Endothelial cell of umbilical vein (primary cell): ENCODE measurements at regions not wholly inside any gene's neighbourhood (a gene's known extent, or its start where the extent isn't known, plus 50 kb on each side); places are given as distances from the start of the nearest gene placed in this dataset.

Experiments used
- BruUV-seq: library from RNA; stranded (reverse); fragments of 400-500 nt; replicated peaks from 2 replicates; lab custom pipeline; 2021; lab: Mats Ljungman, UMichigan
- CTCF ChIA-PET: fragments of 300-600, 350-600 bp; sonication (Branson Sonifier 250); formaldehyde crosslinking; loops from one replicate; lab custom pipeline; 2021; ENCODE audit warnings: antibody characterized with exemption, inconsistent platforms; lab: Charles Lee
- POLR2A ChIA-PET: fragments of 300-600, 350-600 bp; sonication (Branson Sonifier 250); formaldehyde crosslinking; loops from one replicate; lab custom pipeline; 2021; ENCODE audit warnings: antibody characterized with exemption, inconsistent platforms; lab: Charles Lee
- DNase-seq: peaks from one replicate; pipeline ENCODE4 v3.0.0-alpha.2; 2011; ENCODE audit warnings: low read depth, low spot score
- FAIRE-seq: peaks from 2 replicates; lab custom pipeline; 2011; peaks lifted over from hg19 to GRCh38; lab: Jason Lieb, UNC
- H2AFZ ChIP-seq: 2 replicates; pipeline ENCODE4 v1.6.0; 2012; ENCODE audit warnings: low read depth, low read length, control low read depth, inconsistent platforms
- H3K27ac ChIP-seq: 2 replicates; pipeline ENCODE4 v1.5.1; 2011; ENCODE audit warnings: low read depth, mild to moderate bottlenecking, control low read depth, low read length, moderate library complexity; ENCODE audit not compliant: insufficient read depth
- H3K27me3 ChIP-seq, 2 experiments: 2 replicates each; pipeline versions ENCODE4 v1.6.0 to v1.6.1; 2011; ENCODE audit warnings: low read length in 2 of 2, mixed read lengths in 1 of 2; ENCODE audit not compliant: control insufficient read depth in 2 of 2, insufficient read depth in 2 of 2
- H3K36me3 ChIP-seq, 2 experiments: 2 replicates in 1 of 2; 3 replicates in 1 of 2; pipeline ENCODE4 v1.5.1; 2011; ENCODE audit warnings: low read length in 2 of 2, mild to moderate bottlenecking in 1 of 2, moderate library complexity in 1 of 2; ENCODE audit not compliant: control insufficient read depth in 2 of 2, insufficient read depth in 2 of 2; ENCODE audit errors: extremely low read depth in 1 of 2
- H3K4me1 ChIP-seq: 3 replicates; pipeline ENCODE4 v1.5.1; 2011; ENCODE audit warnings: mild to moderate bottlenecking, low read length; ENCODE audit not compliant: control insufficient read depth, insufficient read depth; ENCODE audit errors: extremely low read depth
- H3K4me2 ChIP-seq: 2 replicates; pipeline ENCODE4 v1.6.1; 2011; ENCODE audit warnings: low read length, control low read depth, mixed read lengths; ENCODE audit not compliant: insufficient read depth
- H3K4me3 ChIP-seq, 3 experiments: fragments of 200-600 bp in 1 of 3; sonication (generic), shearing (Covaris generic) in 1 of 3; replicated peaks in 1 of 3; 2 replicates each; pipeline ENCODE4 v1.5.1; 2011 to 2016; ENCODE audit warnings: control low read depth in 3 of 3, low read length in 3 of 3, mild to moderate bottlenecking in 2 of 3, inconsistent platforms in 1 of 3, low read depth in 1 of 3, moderate library complexity in 1 of 3; ENCODE audit not compliant: insufficient read depth in 1 of 3
- H3K79me2 ChIP-seq: 2 replicates; pipeline ENCODE4 v1.6.0; 2012; ENCODE audit warnings: low read length, inconsistent platforms; ENCODE audit not compliant: control insufficient read depth, insufficient read depth
- H3K9ac ChIP-seq: replicated peaks from 2 replicates; pipeline ENCODE3; 2011; ENCODE audit warnings: low read length, control low read depth; ENCODE audit not compliant: insufficient read depth; ENCODE audit errors: extremely low read depth
- H3K9me1 ChIP-seq: replicated peaks from 3 replicates; pipeline ENCODE4 v1.6.0; 2011; ENCODE audit warnings: mild to moderate bottlenecking, low read length; ENCODE audit not compliant: control insufficient read depth, insufficient read depth; ENCODE audit errors: extremely low read depth
- H3K9me3 ChIP-seq: replicated peaks from 2 replicates; pipeline ENCODE4 v1.5.1; 2012; ENCODE audit warnings: low read length, inconsistent platforms; ENCODE audit not compliant: control insufficient read depth, insufficient read depth
- H4K20me1 ChIP-seq: replicated peaks from 2 replicates; pipeline ENCODE3; 2011; ENCODE audit warnings: mild to moderate bottlenecking, low read length; ENCODE audit not compliant: control insufficient read depth, insufficient read depth; ENCODE audit errors: extremely low read depth
- CTCF ChIP-seq, 2 donors: IDR thresholded peaks; 1 replicate in 1 of 2; 2 replicates in 1 of 2; pipeline ENCODE4 v1.5.1; 2011; ENCODE audit warnings: low read length in 2 of 2, mild to moderate bottlenecking in 2 of 2, moderate library complexity in 2 of 2, control low read depth in 1 of 2, inconsistent platforms in 1 of 2, low read depth in 1 of 2; ENCODE audit not compliant: insufficient read depth in 1 of 2; ENCODE audit errors: extremely low read depth in 1 of 2
- EZH2 ChIP-seq: IDR thresholded peaks from 2 replicates; pipeline ENCODE4 v1.6.1; 2012; ENCODE audit warnings: borderline replicate concordance, low read depth, mild to moderate bottlenecking, moderate library complexity, low read length, inconsistent platforms; ENCODE audit not compliant: severe bottlenecking
- FOS ChIP-seq: IDR thresholded peaks from 2 replicates; pipeline ENCODE4 v1.6.1; 2011; ENCODE audit warnings: mild to moderate bottlenecking, low read length, moderate library complexity, borderline replicate concordance; ENCODE audit not compliant: insufficient read depth
- GATA2 ChIP-seq: IDR thresholded peaks from 2 replicates; pipeline ENCODE4 v1.7.0; 2011; ENCODE audit warnings: low read depth, mild to moderate bottlenecking, moderate library complexity, mixed read lengths, low read length; ENCODE audit not compliant: insufficient read length, insufficient read depth
- JUN ChIP-seq: IDR thresholded peaks from 2 replicates; pipeline ENCODE4 v1.6.1; 2011; ENCODE audit warnings: borderline replicate concordance, low read depth; ENCODE audit not compliant: insufficient read length, insufficient read depth
- MYC ChIP-seq: IDR thresholded peaks from one replicate; pipeline ENCODE4 v1.6.1; 2011; ENCODE audit warnings: mild to moderate bottlenecking, low read depth, low read length
- POLR2A ChIP-seq: IDR thresholded peaks from 2 replicates; pipeline ENCODE4 v1.6.1; 2012; ENCODE audit warnings: low read depth, mild to moderate bottlenecking, control low read depth, low read length
- POLR2AphosphoS5 ChIP-seq: IDR thresholded peaks from 2 replicates; pipeline ENCODE4 v1.6.1; 2012; ENCODE audit warnings: low read depth, mild to moderate bottlenecking, control low read depth, low read length, moderate library complexity; ENCODE audit not compliant: insufficient read depth
- dilution Hi-C: fragments of 300-500 bp; cut with MboI; formaldehyde crosslinking; loops from one replicate; pipeline ENCODE4 v1.15.0; 2019; ENCODE audit warnings: low sequenced_read_pairs; ENCODE audit not compliant: extremely low pct_ligation_motif_present
- intact Hi-C: fragments of 100-400 bp; cut with micrococcal nuclease; formaldehyde crosslinking; loops from one replicate; pipeline ENCODE4 v1.10.0; 2022
- TF ChIP-seq, protein P1 (sequence below): IDR thresholded peaks from 2 replicates; pipeline ENCODE4 v1.6.1; 2011; ENCODE audit not compliant: insufficient read depth, insufficient read length

DNA sequence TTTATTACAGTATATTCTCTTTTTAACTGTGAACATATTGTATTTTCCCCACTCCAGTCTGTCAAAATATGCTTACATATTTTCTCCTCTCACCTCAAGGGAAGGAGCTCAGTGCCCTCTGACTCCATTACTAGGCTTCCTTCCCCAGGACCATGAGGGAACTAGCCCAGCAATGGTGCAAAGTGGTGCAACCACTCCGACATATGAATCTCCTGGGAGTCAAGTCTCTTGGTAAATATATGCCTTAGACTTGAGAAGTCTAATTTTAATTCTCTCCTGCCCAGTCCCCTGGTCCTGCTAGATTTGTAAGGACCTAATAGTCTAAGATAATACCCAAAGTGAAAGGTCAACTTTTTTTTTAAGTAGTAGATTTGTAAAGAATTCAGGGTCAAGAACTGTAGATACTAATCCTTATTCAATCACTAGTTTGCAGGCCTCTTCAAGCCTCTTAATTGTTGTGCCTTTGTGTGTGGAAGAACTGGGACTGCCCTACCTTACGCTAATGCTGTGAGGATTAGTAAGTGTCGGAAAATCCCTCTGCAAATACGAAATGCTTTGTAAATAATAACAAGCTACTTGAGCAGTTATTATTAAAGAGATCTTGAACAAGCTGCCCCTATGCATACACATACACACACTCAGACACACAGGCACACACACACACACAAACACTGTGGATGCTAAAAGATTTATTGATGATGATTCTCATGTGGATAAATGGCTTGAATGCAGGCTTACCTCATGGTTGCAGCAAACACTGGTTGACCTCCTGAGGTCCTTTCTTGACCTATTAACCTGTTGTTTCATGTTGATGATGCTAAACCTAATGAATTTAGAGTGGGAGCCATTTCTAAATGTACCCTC, 251.2 kb upstream of the PARD3B start:
- Histone ChIP-seq H3K9me1 (no peaks in the 10 kb centered on the region), H4K20me1 (no peaks in the 10 kb centered on the region), H3K36me3 (no peaks in the 10 kb centered on the region), H3K9me3 (no peaks in the 10 kb centered on the region), H3K4me2 (no peak overlapping the region), H3K79me2 (no peaks in the 10 kb centered on the region), H2AFZ (no peak overlapping the region), H3K27me3 (peaks cover 2 to 3% of the 10 kb centered on the region in 2 experiments), H3K27ac (no peak overlapping the region), H3K9ac (no peak overlapping the region), H3K4me3 (no peak overlapping the region), H3K4me1 (no peaks in the 10 kb centered on the region)
- no peak for TF ChIP-seq MYC
- no peak for TF ChIP-seq POLR2AphosphoS5
- TF ChIP-seq JUN: no peak
- TF ChIP-seq, protein P1, sequence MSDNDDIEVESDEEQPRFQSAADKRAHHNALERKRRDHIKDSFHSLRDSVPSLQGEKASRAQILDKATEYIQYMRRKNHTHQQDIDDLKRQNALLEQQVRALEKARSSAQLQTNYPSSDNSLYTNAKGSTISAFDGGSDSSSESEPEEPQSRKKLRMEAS: no peak
- TF ChIP-seq POLR2A: no peak
- TF ChIP-seq GATA2: no peak
- TF ChIP-seq EZH2: no peak
- no peak for TF ChIP-seq CTCF (IDR thresholded peaks at IDR 0.05; ENCODE audit: extremely low read depth in 1 of 2, insufficient read depth in 1 of 2, low read depth in 1 of 2, low read length in 2 of 2)
- no peak for TF ChIP-seq FOS
- ChIA-PET POLR2A (interaction anchor here (0.6 kb wide), 1 partner anchor 1015 kb away, joined by 4 read pairs; no protein-coding TSS in a partner anchor), CTCF (interaction anchor here (0.8 to 1.1 kb wide), 2 partner anchors 10 to 116 kb away, joined by 3 to 4 read pairs; no protein-coding TSS in a partner anchor)
- DNase-seq: no peak
- BruUV-seq: no TSS peak
- FAIRE-seq: no peak
- intact Hi-C loops (no loop called here), dilution Hi-C loops (no loop called here)
